GM12892 (cell line): ENCODE measurements at regions not wholly inside any gene's neighbourhood (a gene's known extent, or its start where the extent isn't known, plus 50 kb on each side); places are given as distances from the start of the nearest gene placed in this dataset.
"Not testable (repeated sequence)": the region's sequence is repeated elsewhere in the genome, so short reads cannot be mapped to it uniquely, and the experiment has no call there.

ENCODE experiments used
- DNase-seq: peaks from one replicate; pipeline ENCODE4 v3.0.0; 2011; ENCODE audit not compliant: insufficient read length
- FAIRE-seq: peaks from 2 replicates; lab custom pipeline; 2011; peaks lifted over from hg19 to GRCh38; lab: Jason Lieb, UNC
- POLR2A ChIP-seq: IDR thresholded peaks from 2 replicates; pipeline ENCODE4 v1.6.1; 2011; ENCODE audit warnings: low read depth, low read length, control low read depth
- POLR2AphosphoS5 ChIP-seq: IDR thresholded peaks from 2 replicates; pipeline ENCODE4 v1.6.1; 2011; ENCODE audit warnings: low read depth, low read length, control low read depth
- TAF1 ChIP-seq: IDR thresholded peaks from 2 replicates; pipeline ENCODE4 v1.6.1; 2011; ENCODE audit warnings: low read depth, mild to moderate bottlenecking, control low read depth, low read length, borderline replicate concordance

GRCh38 chr12:97048421-97049035, 141.5 kb downstream of the NEDD1 start:
- FAIRE-seq (no peak), DNase-seq (no peak)
- no peak for TF ChIP-seq POLR2AphosphoS5
- TF ChIP-seq TAF1: no peak

GRCh38 chr12:97050509-97050908, 143.5 kb downstream of the NEDD1 start:
- DNase-seq (no peak), FAIRE-seq (no peak)
- TF ChIP-seq TAF1 (no peak), POLR2A (no peak), POLR2AphosphoS5 (no peak)

GRCh38 chr12:97051341-97051740, 144.3 kb downstream of the NEDD1 start:
- FAIRE-seq (no peak), DNase-seq (no peak)
- no peak for TF ChIP-seq POLR2AphosphoS5
- TF ChIP-seq TAF1: no peak

GRCh38 chr12:97061171-97061570, 154.1 kb downstream of the NEDD1 start:
- TF ChIP-seq TAF1 (no peak), POLR2A (no peak), POLR2AphosphoS5 (no peak)
- no peak for DNase-seq
- no peak for FAIRE-seq

- TF ChIP-seq POLR2AphosphoS5: no peak
- TF ChIP-seq TAF1: no peak
- no peak for TF ChIP-seq POLR2A
- DNase-seq: no peak
- no peak for FAIRE-seq
Measured at GRCh38 chr12:97063292-97063935, 156.4 kb downstream of the NEDD1 start.

GRCh38 chr12:97075161-97075933, 168.3 kb downstream of the NEDD1 start:
- DNase-seq (no peak), FAIRE-seq (no peak)
- TF ChIP-seq POLR2A (no peak), TAF1 (no peak), POLR2AphosphoS5 (no peak)

GRCh38 chr12:97075934-97076630, 169.0 kb downstream of the NEDD1 start:
- FAIRE-seq (no peak), DNase-seq (no peak)
- TF ChIP-seq POLR2AphosphoS5 (no peak), POLR2A (no peak), TAF1 (no peak)

- not testable (repeated sequence) for FAIRE-seq
Measured at GRCh38 chr12:97076912-97077311, 169.9 kb downstream of the NEDD1 start.

GRCh38 chr12:97082029-97082428, 175.0 kb downstream of the NEDD1 start:
- no peak for DNase-seq
- TF ChIP-seq TAF1 (no peak), POLR2A (no peak), POLR2AphosphoS5 (no peak)
- FAIRE-seq: no peak

More at GRCh38 chr12:97076912-97077311, 169.9 kb downstream of the NEDD1 start:
- DNase-seq: not testable (repeated sequence)

- no peak for DNase-seq
Measured at GRCh38 chr12:97093187-97093683, 186.2 kb downstream of the NEDD1 start.

GRCh38 chr12:97097734-97098133, 190.7 kb downstream of the NEDD1 start:
- no peak for FAIRE-seq
- no peak for TF ChIP-seq TAF1
- TF ChIP-seq POLR2AphosphoS5: no peak
- TF ChIP-seq POLR2A: no peak
- no peak for DNase-seq

More at GRCh38 chr12:97093187-97093683, 186.2 kb downstream of the NEDD1 start:
- TF ChIP-seq TAF1: no peak
- TF ChIP-seq POLR2A: no peak
- no peak for TF ChIP-seq POLR2AphosphoS5
- FAIRE-seq: no peak

GRCh38 chr12:97109441-97109840, 202.4 kb downstream of the NEDD1 start:
- no peak for DNase-seq
- TF ChIP-seq POLR2A (no peak), TAF1 (no peak)
- no peak for FAIRE-seq
